ENCODE measurements at regions not wholly inside any gene's neighbourhood (a gene's known extent, or its start where the extent isn't known, plus 50 kb on each side); places are given as distances from the start of the nearest gene placed in this dataset.

- TF ChIP-seq REST (IDR thresholded peaks at IDR 0.05; ENCODE audit: insufficient replicate concordance, low read depth) = no peak
- no peak for TF ChIP-seq CTCF (IDR thresholded peaks at IDR 0.05; ENCODE audit: insufficient read depth, low read length)
- TF ChIP-seq POLR2AphosphoS5 (IDR thresholded peaks at IDR 0.05; ENCODE audit: low read depth) = no peak
Measured at GRCh38 chr12:30836656-30837445, 82.1 kb upstream of the CAPRIN2 start.
